ENCODE measurements at regions not wholly inside any gene's neighbourhood (a gene's known extent, or its start where the extent isn't known, plus 50 kb on each side); places are given as distances from the start of the nearest gene placed in this dataset.
"Not testable (repeated sequence)": the region's sequence is repeated elsewhere in the genome, so short reads cannot be mapped to it uniquely, and the experiment has no call there.

DNA sequence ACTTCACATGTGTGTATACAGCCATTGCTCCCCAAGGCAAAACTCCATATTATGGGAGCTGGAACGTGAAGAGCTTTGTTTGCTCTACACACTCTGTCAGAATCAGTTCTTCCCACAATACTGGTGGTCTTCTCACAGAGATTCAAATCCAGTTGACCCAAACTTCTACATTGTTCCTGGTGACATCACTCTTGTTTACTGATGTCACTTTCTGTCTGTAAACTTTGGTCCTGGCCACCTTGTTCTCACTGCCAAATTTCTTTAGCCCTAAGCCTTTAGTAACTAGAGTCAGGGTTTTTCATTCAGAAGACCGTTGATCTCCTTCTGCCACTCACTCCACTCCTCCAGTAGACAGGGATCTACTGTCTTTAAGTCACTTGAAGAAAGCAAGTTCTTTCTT, 386.0 kb upstream of the ZEB2 start:
- Mint-ChIP-seq H3K4me3 (no peak overlapping the region), H3K27me3 (no peaks in the 10 kb centered on the region), H3K4me1 (no peaks in the 10 kb centered on the region), H3K36me3 (ENCODE audit: low read depth) (no peaks in the 10 kb centered on the region), H3K27ac (no peak overlapping the region), H3K9me3 (peaks cover 2% of the 10 kb centered on the region)
- ChIA-PET CTCF (no interaction called here), POLR2A (no interaction called here)
- TF ChIP-seq, protein P1, sequence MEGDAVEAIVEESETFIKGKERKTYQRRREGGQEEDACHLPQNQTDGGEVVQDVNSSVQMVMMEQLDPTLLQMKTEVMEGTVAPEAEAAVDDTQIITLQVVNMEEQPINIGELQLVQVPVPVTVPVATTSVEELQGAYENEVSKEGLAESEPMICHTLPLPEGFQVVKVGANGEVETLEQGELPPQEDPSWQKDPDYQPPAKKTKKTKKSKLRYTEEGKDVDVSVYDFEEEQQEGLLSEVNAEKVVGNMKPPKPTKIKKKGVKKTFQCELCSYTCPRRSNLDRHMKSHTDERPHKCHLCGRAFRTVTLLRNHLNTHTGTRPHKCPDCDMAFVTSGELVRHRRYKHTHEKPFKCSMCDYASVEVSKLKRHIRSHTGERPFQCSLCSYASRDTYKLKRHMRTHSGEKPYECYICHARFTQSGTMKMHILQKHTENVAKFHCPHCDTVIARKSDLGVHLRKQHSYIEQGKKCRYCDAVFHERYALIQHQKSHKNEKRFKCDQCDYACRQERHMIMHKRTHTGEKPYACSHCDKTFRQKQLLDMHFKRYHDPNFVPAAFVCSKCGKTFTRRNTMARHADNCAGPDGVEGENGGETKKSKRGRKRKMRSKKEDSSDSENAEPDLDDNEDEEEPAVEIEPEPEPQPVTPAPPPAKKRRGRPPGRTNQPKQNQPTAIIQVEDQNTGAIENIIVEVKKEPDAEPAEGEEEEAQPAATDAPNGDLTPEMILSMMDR (IDR thresholded peaks at IDR 0.05): no peak
- intact Hi-C loops (cut with micrococcal nuclease): no loop called here
- no peak for DNase-seq
- no peak for ATAC-seq (ENCODE audit: low read depth)

DNA sequence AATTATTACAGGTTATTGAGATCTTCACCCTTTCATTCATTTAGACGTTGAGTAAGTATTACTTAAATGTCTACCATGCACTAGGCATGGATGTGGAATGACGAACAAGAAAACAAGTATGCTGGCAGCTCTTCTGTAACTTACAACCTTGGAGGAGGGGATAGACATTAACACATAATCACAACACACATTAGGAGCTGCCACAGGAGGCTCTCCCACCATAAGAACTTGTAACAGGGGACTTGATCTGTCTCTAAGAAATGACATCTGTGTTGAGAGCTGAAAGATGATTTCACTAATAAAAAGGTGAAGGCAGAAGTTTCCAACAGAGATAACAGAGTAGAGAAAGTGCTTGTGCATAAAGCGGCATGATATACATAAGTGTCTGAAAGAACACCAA, 384.7 kb upstream of the ZEB2 start:
- H3K4me3 Mint-ChIP-seq: no peak overlapping the region
- POLR2A ChIA-PET: no interaction called here
- CTCF ChIA-PET: no interaction called here
- TF ChIP-seq, protein P1 (IDR thresholded peaks at IDR 0.05): no peak
- H3K4me1 Mint-ChIP-seq: no peaks in the 10 kb centered on the region
- H3K36me3 Mint-ChIP-seq (ENCODE audit: low read depth): no peaks in the 10 kb centered on the region
- ATAC-seq (ENCODE audit: low read depth) (no peak), DNase-seq (no peak)
- H3K27ac Mint-ChIP-seq: no peak overlapping the region
- intact Hi-C loops (cut with micrococcal nuclease): no loop called here
- H3K27me3 Mint-ChIP-seq: no peaks in the 10 kb centered on the region
- H3K9me3 Mint-ChIP-seq: peaks cover 2% of the 10 kb centered on the region

DNA sequence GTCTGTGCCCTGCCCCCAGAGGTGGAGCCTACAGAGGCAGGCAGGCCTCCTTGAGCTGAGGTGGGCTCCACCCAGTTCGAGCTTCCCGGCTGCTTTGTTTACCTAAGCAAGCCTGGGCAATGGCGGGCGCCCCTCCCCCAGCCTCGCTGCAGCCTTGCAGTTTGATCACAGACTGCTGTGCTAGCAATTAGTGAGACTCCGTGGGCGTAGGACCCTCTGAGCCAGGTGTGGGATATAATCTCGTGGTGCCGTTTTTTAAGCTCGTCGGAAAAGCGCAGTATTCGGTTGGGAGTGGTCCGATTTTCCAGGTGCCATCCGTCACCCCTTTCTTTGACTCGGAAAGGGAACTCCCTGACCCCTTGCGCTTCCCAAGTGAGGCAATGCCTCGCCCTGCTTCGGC, 383.1 kb upstream of the ZEB2 start:
- H3K27ac Mint-ChIP-seq; DNase-seq; CTCF ChIA-PET; H3K4me3 Mint-ChIP-seq; H3K27me3 Mint-ChIP-seq; H3K9me3 Mint-ChIP-seq; intact Hi-C loops (cut with micrococcal nuclease); POLR2A ChIA-PET; ATAC-seq (ENCODE audit: low read depth); H3K36me3 Mint-ChIP-seq (ENCODE audit: low read depth); H3K4me1 Mint-ChIP-seq: not testable (repeated sequence)

DNA sequence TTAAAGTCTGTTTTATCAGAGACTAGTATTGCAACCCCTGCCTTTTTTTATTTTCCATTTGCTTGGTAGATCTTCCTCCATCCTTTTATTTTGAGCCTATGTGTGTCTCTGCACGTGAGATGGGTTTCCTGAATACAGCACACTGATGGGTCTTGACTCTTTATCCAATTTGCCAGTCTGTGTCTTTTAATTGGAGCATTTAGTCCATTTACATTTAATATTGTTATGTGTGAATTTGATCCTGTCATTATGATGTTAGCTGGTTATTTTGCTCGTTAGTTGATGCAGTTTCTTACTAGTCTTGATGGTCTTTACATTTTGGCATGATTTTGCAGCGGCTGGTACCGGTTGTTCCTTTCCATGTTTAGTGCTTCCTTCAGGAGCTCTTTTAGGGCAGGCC, 381.5 kb upstream of the ZEB2 start:
- H3K4me1 Mint-ChIP-seq; H3K9me3 Mint-ChIP-seq; H3K36me3 Mint-ChIP-seq (ENCODE audit: low read depth); POLR2A ChIA-PET; H3K27ac Mint-ChIP-seq; H3K27me3 Mint-ChIP-seq; H3K4me3 Mint-ChIP-seq; CTCF ChIA-PET; DNase-seq; intact Hi-C loops (cut with micrococcal nuclease); ATAC-seq (ENCODE audit: low read depth): not testable (repeated sequence)

DNA sequence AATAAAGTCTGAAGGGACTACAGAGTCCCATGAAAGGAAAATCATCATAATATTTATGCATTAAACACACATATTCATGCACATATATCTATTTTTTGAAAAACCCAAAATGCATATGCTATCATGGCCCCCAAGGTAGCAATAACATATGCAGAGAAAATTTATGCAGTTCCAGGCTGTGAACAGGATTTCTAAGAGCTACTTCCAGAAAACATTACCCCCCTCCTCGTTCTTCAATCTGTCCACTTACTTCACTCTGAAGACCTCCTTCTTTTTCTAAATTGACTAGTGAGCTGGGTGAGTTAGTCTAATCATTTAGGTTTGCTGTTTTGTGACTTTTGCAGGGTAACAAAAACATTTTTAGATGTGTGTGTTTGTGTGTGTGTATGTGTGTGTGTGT, 376.4 kb upstream of the ZEB2 start:
- H3K4me1 Mint-ChIP-seq: no peaks in the 10 kb centered on the region
- no peaks in the 10 kb centered on the region for H3K9me3 Mint-ChIP-seq
- intact Hi-C loops (cut with micrococcal nuclease): no loop called here
- H3K36me3 Mint-ChIP-seq (ENCODE audit: low read depth): no peaks in the 10 kb centered on the region
- TF ChIP-seq, protein P1 (IDR thresholded peaks at IDR 0.05): no peak
- CTCF ChIA-PET: no interaction called here
- no peak overlapping the region for H3K4me3 Mint-ChIP-seq
- no peak for ATAC-seq (ENCODE audit: low read depth)
- POLR2A ChIA-PET: no interaction called here
- no peaks in the 10 kb centered on the region for H3K27me3 Mint-ChIP-seq
- no peak for DNase-seq
- H3K27ac Mint-ChIP-seq: no peak overlapping the region

DNA sequence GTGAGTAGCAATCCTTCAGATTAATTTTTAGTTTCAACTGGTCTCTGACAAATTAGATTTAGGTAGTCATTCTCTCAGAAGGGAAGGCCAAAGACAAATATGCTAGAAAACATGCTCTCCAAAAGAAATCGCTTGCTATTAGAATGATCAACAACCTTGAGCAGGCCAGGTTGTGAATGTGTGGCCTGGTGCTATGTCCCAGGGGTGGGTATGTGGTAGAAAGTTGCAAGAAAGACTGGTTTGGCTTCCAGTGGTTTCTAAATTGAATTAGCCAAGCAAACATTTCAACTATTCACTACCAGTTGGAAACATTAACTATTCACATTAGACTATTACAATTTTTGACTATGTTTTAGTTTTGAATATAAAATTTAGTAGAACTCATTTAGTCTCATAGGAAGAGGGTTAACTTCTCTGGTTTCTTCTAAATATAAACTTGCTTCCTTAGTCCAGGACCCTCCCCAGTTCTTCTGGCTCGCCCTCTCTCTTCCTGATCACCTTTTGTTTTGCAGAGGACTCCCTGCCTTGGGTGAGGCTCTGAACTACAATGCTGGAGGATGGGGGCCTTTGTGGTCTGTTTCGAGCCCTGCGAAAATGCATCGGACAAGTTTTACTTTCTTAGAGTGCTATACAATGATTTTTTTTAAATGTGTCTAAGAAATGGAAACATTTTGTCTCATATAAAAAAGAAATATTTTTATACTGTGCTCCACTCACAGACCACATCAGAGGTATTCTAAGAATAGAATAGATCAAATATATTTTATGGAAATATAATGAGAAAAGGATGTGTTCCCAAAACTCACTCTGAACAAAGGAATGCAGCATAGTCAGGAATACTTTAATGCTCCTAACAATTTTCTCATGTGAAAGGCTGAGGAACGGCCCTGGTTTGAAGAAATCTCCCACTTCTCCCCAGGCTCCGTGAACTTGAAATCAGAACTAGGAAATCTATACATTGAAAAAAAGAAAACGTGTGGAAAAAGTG, 375.0 kb upstream of the ZEB2 start:
- no peaks in the 10 kb centered on the region for H3K9me3 Mint-ChIP-seq
- no peak for ATAC-seq (ENCODE audit: low read depth)
- no peak overlapping the region for H3K27ac Mint-ChIP-seq
- no peaks in the 10 kb centered on the region for H3K27me3 Mint-ChIP-seq
- no peaks in the 10 kb centered on the region for H3K36me3 Mint-ChIP-seq (ENCODE audit: low read depth)
- H3K4me1 Mint-ChIP-seq: peaks cover 3% of the 10 kb centered on the region
- POLR2A ChIA-PET: no interaction called here
- TF ChIP-seq, protein P1 (IDR thresholded peaks at IDR 0.05): no peak
- DNase-seq: no peak
- H3K4me3 Mint-ChIP-seq: no peak overlapping the region
- intact Hi-C loops (cut with micrococcal nuclease): loop anchor here (5.0 kb wide), 2 partner anchors 378 to 733 kb away; no protein-coding TSS in a partner anchor
- CTCF ChIA-PET: interaction anchor here (1.5 kb wide), 1 partner anchor 858 kb away, joined by 3 read pairs; no protein-coding TSS in a partner anchor
